HepG2 (cell line): ENCODE measurements at regions not wholly inside any gene's neighbourhood (a gene's known extent, or its start where the extent isn't known, plus 50 kb on each side); places are given as distances from the start of the nearest gene placed in this dataset.

Experiments used
- CHCHD3 ChIP-seq: sonication (generic); formaldehyde crosslinking; IDR thresholded peaks from 2 replicates; pipeline ENCODE4 v1.8.0; 2022; ENCODE audit warnings: mild to moderate bottlenecking, missing genetic modification reagents, moderate library complexity
- JARID2 ChIP-seq: sonication (generic); formaldehyde crosslinking; IDR thresholded peaks from 2 replicates; pipeline ENCODE4 v1.8.1; 2023; ENCODE audit warnings: missing genetic modification reagents, inconsistent platforms; ENCODE audit not compliant: insufficient replicate concordance
- JDP2 ChIP-seq: sonication (generic); formaldehyde crosslinking; IDR thresholded peaks from 2 replicates; pipeline ENCODE4 v1.8.1; 2022; ENCODE audit warnings: missing genetic modification reagents, borderline replicate concordance
- MBD4 ChIP-seq: IDR thresholded peaks from 2 replicates; pipeline ENCODE4 v1.6.1; 2012; ENCODE audit warnings: low read length, inconsistent platforms, borderline replicate concordance
- MIXL1 ChIP-seq: IDR thresholded peaks from 2 replicates; pipeline ENCODE4 v1.6.1; 2016
- SKI ChIP-seq: fragments of 450-650 bp; IDR thresholded peaks from one replicate; pipeline ENCODE4 v1.6.1; 2018; ENCODE audit warnings: mild to moderate bottlenecking; ENCODE audit not compliant: partially characterized antibody
- STAG1 ChIP-seq: sonication (generic); formaldehyde crosslinking; IDR thresholded peaks from 2 replicates; pipeline ENCODE4 v1.4.0; 2020; ENCODE audit warnings: missing genetic modification reagents
- ZC3H13 ChIP-seq: sonication (generic); formaldehyde crosslinking; IDR thresholded peaks from 2 replicates; pipeline ENCODE4 v1.8.1; 2023; ENCODE audit warnings: mild to moderate bottlenecking, missing genetic modification reagents, moderate library complexity
- ZFAT ChIP-seq: sonication (generic); formaldehyde crosslinking; conservative IDR thresholded peaks from 2 replicates; pipeline ENCODE4 v1.8.1; 2023; ENCODE audit warnings: missing genetic modification reagents, inconsistent platforms
- ZFP62 ChIP-seq: sonication (generic); formaldehyde crosslinking; IDR thresholded peaks from 2 replicates; pipeline ENCODE4 v1.4.0; 2020; ENCODE audit warnings: missing genetic modification reagents
- ZNF446 ChIP-seq: sonication (generic); formaldehyde crosslinking; IDR thresholded peaks from 2 replicates; pipeline ENCODE4 v1.5.0; 2020; ENCODE audit warnings: mild to moderate bottlenecking, missing genetic modification reagents
- ZNF720 ChIP-seq: sonication (generic); formaldehyde crosslinking; IDR thresholded peaks from 2 replicates; pipeline ENCODE4 v1.4.0; 2020; ENCODE audit warnings: missing genetic modification reagents
- ZNF75D ChIP-seq: sonication (generic); formaldehyde crosslinking; IDR thresholded peaks from 2 replicates; pipeline ENCODE4 v1.8.1; 2023; ENCODE audit warnings: missing genetic modification reagents, mild to moderate bottlenecking, borderline replicate concordance
- TF ChIP-seq, protein P1 (sequence below): IDR thresholded peaks from 2 replicates; pipeline ENCODE4 v1.6.1; 2016; ENCODE audit warnings: low read depth, borderline replicate concordance
- TF ChIP-seq, protein P2 (sequence below): sonication (generic); formaldehyde crosslinking; IDR thresholded peaks from 2 replicates; pipeline ENCODE4 v1.4.0; 2020; ENCODE audit warnings: missing genetic modification reagents
- TF ChIP-seq, protein P3 (sequence below): sonication (generic); formaldehyde crosslinking; IDR thresholded peaks from 2 replicates; pipeline ENCODE4 v1.4.0; 2020; ENCODE audit warnings: missing genetic modification reagents, borderline replicate concordance
- TF ChIP-seq, protein P4 (sequence below): sonication (generic); formaldehyde crosslinking; IDR thresholded peaks from 2 replicates; pipeline ENCODE4 v1.8.1; 2023; ENCODE audit warnings: missing genetic modification reagents, inconsistent platforms, borderline replicate concordance
- TF ChIP-seq, protein P5 (sequence below): IDR thresholded peaks from 2 replicates; pipeline ENCODE4 v1.6.1; 2016
- TF ChIP-seq, protein P6 (sequence below): sonication (generic); formaldehyde crosslinking; IDR thresholded peaks from 2 replicates; pipeline ENCODE4 v1.5.0; 2020; ENCODE audit warnings: mild to moderate bottlenecking, missing genetic modification reagents

DNA sequence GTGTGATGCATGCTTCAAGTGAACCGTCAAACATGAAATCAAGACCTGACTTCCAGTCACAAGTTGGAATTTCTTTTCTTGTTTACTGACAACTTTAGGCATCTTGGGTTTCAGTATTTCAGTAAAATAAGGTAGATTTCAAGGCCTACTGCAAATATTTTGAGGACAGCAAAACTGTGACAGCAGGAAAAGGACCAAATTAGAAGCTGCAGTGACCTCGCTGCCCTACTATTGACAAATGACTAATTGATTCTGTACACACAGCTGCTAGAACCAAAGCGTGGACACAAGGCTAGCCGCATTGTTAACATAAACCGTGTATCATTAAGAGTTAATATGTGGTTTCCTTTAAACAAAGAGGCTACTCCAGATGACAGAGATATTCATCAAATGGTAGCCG is 105.7 kb upstream of the SEC61G start (continued):
- no peak for TF ChIP-seq SKI
- no peak for TF ChIP-seq ZFAT
- no peak for TF ChIP-seq ZNF75D
- TF ChIP-seq ZNF446 (CRISPR knock-in tag), result no peak
- TF ChIP-seq MBD4, result no peak; the same call in 1 of the 2 replicates
- peak; percentile 100 for TF ChIP-seq MIXL1 (CRISPR knock-in tag)
- TF ChIP-seq, protein P1, sequence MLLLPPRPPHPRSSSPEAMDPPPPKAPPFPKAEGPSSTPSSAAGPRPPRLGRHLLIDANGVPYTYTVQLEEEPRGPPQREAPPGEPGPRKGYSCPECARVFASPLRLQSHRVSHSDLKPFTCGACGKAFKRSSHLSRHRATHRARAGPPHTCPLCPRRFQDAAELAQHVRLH (CRISPR knock-in tag), result no peak
- TF ChIP-seq, protein P2, sequence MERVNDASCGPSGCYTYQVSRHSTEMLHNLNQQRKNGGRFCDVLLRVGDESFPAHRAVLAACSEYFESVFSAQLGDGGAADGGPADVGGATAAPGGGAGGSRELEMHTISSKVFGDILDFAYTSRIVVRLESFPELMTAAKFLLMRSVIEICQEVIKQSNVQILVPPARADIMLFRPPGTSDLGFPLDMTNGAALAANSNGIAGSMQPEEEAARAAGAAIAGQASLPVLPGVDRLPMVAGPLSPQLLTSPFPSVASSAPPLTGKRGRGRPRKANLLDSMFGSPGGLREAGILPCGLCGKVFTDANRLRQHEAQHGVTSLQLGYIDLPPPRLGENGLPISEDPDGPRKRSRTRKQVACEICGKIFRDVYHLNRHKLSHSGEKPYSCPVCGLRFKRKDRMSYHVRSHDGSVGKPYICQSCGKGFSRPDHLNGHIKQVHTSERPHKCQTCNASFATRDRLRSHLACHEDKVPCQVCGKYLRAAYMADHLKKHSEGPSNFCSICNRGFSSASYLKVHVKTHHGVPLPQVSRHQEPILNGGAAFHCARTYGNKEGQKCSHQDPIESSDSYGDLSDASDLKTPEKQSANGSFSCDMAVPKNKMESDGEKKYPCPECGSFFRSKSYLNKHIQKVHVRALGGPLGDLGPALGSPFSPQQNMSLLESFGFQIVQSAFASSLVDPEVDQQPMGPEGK (CRISPR knock-in tag), result no peak
- TF ChIP-seq ZC3H13 (CRISPR knock-in tag), result no peak
- TF ChIP-seq CHCHD3 (CRISPR knock-in tag), result no peak
- no peak for TF ChIP-seq ZFP62 (CRISPR knock-in tag)
- TF ChIP-seq, protein P3, sequence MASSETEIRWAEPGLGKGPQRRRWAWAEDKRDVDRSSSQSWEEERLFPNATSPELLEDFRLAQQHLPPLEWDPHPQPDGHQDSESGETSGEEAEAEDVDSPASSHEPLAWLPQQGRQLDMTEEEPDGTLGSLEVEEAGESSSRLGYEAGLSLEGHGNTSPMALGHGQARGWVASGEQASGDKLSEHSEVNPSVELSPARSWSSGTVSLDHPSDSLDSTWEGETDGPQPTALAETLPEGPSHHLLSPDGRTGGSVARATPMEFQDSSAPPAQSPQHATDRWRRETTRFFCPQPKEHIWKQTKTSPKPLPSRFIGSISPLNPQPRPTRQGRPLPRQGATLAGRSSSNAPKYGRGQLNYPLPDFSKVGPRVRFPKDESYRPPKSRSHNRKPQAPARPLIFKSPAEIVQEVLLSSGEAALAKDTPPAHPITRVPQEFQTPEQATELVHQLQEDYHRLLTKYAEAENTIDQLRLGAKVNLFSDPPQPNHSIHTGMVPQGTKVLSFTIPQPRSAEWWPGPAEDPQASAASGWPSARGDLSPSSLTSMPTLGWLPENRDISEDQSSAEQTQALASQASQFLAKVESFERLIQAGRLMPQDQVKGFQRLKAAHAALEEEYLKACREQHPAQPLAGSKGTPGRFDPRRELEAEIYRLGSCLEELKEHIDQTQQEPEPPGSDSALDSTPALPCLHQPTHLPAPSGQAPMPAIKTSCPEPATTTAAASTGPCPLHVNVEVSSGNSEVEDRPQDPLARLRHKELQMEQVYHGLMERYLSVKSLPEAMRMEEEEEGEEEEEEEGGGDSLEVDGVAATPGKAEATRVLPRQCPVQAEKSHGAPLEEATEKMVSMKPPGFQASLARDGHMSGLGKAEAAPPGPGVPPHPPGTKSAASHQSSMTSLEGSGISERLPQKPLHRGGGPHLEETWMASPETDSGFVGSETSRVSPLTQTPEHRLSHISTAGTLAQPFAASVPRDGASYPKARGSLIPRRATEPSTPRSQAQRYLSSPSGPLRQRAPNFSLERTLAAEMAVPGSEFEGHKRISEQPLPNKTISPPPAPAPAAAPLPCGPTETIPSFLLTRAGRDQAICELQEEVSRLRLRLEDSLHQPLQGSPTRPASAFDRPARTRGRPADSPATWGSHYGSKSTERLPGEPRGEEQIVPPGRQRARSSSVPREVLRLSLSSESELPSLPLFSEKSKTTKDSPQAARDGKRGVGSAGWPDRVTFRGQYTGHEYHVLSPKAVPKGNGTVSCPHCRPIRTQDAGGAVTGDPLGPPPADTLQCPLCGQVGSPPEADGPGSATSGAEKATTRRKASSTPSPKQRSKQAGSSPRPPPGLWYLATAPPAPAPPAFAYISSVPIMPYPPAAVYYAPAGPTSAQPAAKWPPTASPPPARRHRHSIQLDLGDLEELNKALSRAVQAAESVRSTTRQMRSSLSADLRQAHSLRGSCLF (CRISPR knock-in tag), result no peak
- TF ChIP-seq JDP2 (CRISPR knock-in tag), result no peak
- no peak for TF ChIP-seq ZNF720 (CRISPR knock-in tag)
- TF ChIP-seq, protein P4, sequence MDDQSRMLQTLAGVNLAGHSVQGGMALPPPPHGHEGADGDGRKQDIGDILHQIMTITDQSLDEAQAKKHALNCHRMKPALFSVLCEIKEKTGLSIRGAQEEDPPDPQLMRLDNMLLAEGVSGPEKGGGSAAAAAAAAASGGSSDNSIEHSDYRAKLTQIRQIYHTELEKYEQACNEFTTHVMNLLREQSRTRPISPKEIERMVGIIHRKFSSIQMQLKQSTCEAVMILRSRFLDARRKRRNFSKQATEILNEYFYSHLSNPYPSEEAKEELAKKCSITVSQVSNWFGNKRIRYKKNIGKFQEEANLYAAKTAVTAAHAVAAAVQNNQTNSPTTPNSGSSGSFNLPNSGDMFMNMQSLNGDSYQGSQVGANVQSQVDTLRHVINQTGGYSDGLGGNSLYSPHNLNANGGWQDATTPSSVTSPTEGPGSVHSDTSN (CRISPR knock-in tag), result no peak
- TF ChIP-seq, protein P5, sequence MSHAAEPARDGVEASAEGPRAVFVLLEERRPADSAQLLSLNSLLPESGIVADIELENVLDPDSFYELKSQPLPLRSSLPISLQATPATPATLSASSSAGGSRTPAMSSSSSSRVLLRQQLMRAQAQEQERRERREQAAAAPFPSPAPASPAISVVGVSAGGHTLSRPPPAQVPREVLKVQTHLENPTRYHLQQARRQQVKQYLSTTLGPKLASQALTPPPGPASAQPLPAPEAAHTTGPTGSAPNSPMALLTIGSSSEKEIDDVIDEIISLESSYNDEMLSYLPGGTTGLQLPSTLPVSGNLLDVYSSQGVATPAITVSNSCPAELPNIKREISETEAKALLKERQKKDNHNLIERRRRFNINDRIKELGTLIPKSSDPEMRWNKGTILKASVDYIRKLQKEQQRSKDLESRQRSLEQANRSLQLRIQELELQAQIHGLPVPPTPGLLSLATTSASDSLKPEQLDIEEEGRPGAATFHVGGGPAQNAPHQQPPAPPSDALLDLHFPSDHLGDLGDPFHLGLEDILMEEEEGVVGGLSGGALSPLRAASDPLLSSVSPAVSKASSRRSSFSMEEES (CRISPR knock-in tag), result peak; percentile 25; the same call in 1 of the 2 replicates
- no peak for TF ChIP-seq STAG1 (CRISPR knock-in tag)
- TF ChIP-seq, protein P6, sequence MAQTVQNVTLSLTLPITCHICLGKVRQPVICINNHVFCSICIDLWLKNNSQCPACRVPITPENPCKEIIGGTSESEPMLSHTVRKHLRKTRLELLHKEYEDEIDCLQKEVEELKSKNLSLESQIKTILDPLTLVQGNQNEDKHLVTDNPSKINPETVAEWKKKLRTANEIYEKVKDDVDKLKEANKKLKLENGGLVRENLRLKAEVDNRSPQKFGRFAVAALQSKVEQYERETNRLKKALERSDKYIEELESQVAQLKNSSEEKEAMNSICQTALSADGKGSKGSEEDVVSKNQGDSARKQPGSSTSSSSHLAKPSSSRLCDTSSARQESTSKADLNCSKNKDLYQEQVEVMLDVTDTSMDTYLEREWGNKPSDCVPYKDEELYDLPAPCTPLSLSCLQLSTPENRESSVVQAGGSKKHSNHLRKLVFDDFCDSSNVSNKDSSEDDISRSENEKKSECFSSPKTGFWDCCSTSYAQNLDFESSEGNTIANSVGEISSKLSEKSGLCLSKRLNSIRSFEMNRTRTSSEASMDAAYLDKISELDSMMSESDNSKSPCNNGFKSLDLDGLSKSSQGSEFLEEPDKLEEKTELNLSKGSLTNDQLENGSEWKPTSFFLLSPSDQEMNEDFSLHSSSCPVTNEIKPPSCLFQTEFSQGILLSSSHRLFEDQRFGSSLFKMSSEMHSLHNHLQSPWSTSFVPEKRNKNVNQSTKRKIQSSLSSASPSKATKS (CRISPR knock-in tag), result no peak
- TF ChIP-seq JARID2 (CRISPR knock-in tag), result no peak
